HepG2 (cell line): ENCODE measurements at regions not wholly inside any gene's neighbourhood (a gene's known extent, or its start where the extent isn't known, plus 50 kb on each side); places are given as distances from the start of the nearest gene placed in this dataset.
A peak's percentile ranks its signal among the peaks of the same experiment; 100 is the strongest.

Source experiments
- CBX2 ChIP-seq, 2 experiments: fragments of 200-600 bp in 1 of 2; sonication (generic); formaldehyde crosslinking in 1 of 2; IDR thresholded peaks; 2 replicates each; pipeline versions ENCODE4 v1.7.0 to v1.8.1; 2018 to 2022; ENCODE audit warnings: low read depth in 2 of 2, low read length in 1 of 2, mild to moderate bottlenecking in 1 of 2, missing genetic modification reagents in 1 of 2
- HNRNPLL ChIP-seq: fragments of 200-400 bp; formaldehyde crosslinking; IDR thresholded peaks from 2 replicates; pipeline ENCODE4 v1.6.1; 2017; ENCODE audit warnings: mild to moderate bottlenecking, low read depth, low read length; ENCODE audit not compliant: poor library complexity, severe bottlenecking
- KMT2A ChIP-seq: sonication (generic); formaldehyde crosslinking; IDR thresholded peaks from 2 replicates; pipeline ENCODE4 v1.4.0; 2020; ENCODE audit warnings: missing genetic modification reagents
- KMT2B ChIP-seq: IDR thresholded peaks from 2 replicates; pipeline ENCODE4 v1.6.1; 2016; ENCODE audit warnings: missing genetic modification reagents, missing compliant biosample characterization
- MZF1 ChIP-seq: sonication (generic); formaldehyde crosslinking; IDR thresholded peaks from 2 replicates; pipeline ENCODE4 v1.8.1; 2023; ENCODE audit warnings: mild to moderate bottlenecking, missing genetic modification reagents, borderline replicate concordance
- NR2F6 ChIP-seq, 2 experiments: IDR thresholded peaks; 2 replicates each; pipeline ENCODE4 v1.6.1; 2016; ENCODE audit warnings: antibody characterized with exemption in 1 of 2, mild to moderate bottlenecking in 1 of 2
- PTBP1 ChIP-seq: fragments of 200-400 bp; formaldehyde crosslinking; IDR thresholded peaks from 2 replicates; pipeline ENCODE4 v1.6.1; 2018; ENCODE audit warnings: low read length, low read depth; ENCODE audit not compliant: poor library complexity, severe bottlenecking
- RAD21 ChIP-seq: fragments of 450-650 bp; formaldehyde crosslinking; IDR thresholded peaks from 2 replicates; pipeline ENCODE4 v1.5.0; 2020; ENCODE audit warnings: mild to moderate bottlenecking
- RNF2 ChIP-seq: fragments of 450-650 bp; conservative IDR thresholded peaks from 2 replicates; pipeline ENCODE4 v1.6.1; 2016; ENCODE audit warnings: low read depth
- STAG1 ChIP-seq: sonication (generic); formaldehyde crosslinking; IDR thresholded peaks from 2 replicates; pipeline ENCODE4 v1.4.0; 2020; ENCODE audit warnings: missing genetic modification reagents
- ZBTB7A ChIP-seq: sonication (generic); formaldehyde crosslinking; IDR thresholded peaks from 2 replicates; pipeline ENCODE4 v1.8.0; 2022; ENCODE audit warnings: mild to moderate bottlenecking, missing genetic modification reagents
- ZNF343 ChIP-seq: sonication (generic); formaldehyde crosslinking; IDR thresholded peaks from 2 replicates; pipeline ENCODE4 v1.4.0; 2020; ENCODE audit warnings: mild to moderate bottlenecking, missing genetic modification reagents
- ZNF354B ChIP-seq: sonication (generic); formaldehyde crosslinking; IDR thresholded peaks from 2 replicates; pipeline ENCODE4 v1.8.0; 2022; ENCODE audit warnings: mild to moderate bottlenecking, missing genetic modification reagents
- ZNF44 ChIP-seq: sonication (generic); formaldehyde crosslinking; IDR thresholded peaks from 2 replicates; pipeline ENCODE4 v1.5.1; 2020; ENCODE audit warnings: mild to moderate bottlenecking, missing genetic modification reagents
- ZNF772 ChIP-seq: sonication (generic); formaldehyde crosslinking; IDR thresholded peaks from 2 replicates; pipeline ENCODE4 v1.5.0; 2020; ENCODE audit warnings: mild to moderate bottlenecking, missing genetic modification reagents
- ZNF891 ChIP-seq: sonication (generic); formaldehyde crosslinking; IDR thresholded peaks from 2 replicates; pipeline ENCODE4 v1.5.0; 2020; ENCODE audit warnings: mild to moderate bottlenecking, missing genetic modification reagents
- TF ChIP-seq, protein P1 (sequence below): sonication (generic); formaldehyde crosslinking; IDR thresholded peaks from 2 replicates; pipeline ENCODE4 v1.4.0; 2020; ENCODE audit warnings: missing genetic modification reagents
- TF ChIP-seq, protein P2 (sequence below): fragments of 450-650 bp; IDR thresholded peaks from 2 replicates; pipeline ENCODE4 v1.6.1; 2016
- TF ChIP-seq, protein P3 (sequence below), 2 experiments: sonication (generic) in 1 of 2; formaldehyde crosslinking in 1 of 2; IDR thresholded peaks; 2 replicates each; pipeline versions ENCODE4 v1.4.0 to v1.6.1; 2018 to 2020; ENCODE audit warnings: missing genetic modification reagents in 2 of 2, borderline replicate concordance in 1 of 2, low read depth in 1 of 2, mild to moderate bottlenecking in 1 of 2, missing biosample characterization in 1 of 2
- TF ChIP-seq, protein P4 (sequence below): IDR thresholded peaks from 2 replicates; pipeline ENCODE4 v1.6.1; 2016; ENCODE audit warnings: control low read depth
- TF ChIP-seq, protein P5 (sequence below): sonication (generic); formaldehyde crosslinking; IDR thresholded peaks from 2 replicates; pipeline ENCODE4 v1.4.0; 2020; ENCODE audit warnings: missing genetic modification reagents

DNA sequence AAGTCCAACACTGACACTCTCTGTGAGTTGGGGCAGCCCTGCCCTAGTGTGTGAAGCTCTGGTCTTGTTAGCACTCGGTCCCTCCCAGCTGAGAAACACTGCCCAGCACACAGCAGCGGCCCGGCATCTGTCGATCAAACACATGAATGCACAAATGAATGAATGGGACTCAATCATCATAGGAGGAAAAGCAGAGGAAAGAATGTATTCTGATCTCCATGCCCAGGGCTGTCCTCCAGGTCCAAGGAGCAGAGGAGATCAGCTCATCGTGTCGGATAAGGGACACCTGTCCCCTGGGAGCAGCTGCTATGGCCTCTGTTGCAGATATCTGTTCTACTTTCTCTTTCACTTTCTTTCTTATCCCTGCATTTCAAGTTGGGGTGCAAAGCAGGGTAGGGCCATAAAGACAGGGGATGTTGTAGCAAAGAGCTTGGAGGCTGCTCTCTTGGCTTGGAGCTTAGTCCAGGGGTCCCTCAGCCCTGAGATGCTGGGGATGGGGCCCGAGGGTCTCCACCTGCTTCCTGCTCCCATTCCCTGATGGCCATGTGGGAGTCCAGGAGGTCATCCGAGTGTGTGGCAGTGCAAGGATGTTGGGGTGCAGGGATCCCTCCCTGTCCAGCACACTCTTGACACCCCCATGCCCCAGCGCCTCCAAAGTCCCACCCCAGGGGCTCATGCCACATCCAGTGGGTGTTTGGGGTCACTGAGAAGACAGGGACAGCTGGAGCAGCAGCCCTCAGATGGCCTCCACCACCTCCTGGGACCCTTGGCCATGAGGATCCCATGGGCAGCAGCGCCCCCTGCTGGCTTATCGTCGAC lies 88.2 kb downstream of the IRF8 start (continued):
- TF ChIP-seq, protein P1, sequence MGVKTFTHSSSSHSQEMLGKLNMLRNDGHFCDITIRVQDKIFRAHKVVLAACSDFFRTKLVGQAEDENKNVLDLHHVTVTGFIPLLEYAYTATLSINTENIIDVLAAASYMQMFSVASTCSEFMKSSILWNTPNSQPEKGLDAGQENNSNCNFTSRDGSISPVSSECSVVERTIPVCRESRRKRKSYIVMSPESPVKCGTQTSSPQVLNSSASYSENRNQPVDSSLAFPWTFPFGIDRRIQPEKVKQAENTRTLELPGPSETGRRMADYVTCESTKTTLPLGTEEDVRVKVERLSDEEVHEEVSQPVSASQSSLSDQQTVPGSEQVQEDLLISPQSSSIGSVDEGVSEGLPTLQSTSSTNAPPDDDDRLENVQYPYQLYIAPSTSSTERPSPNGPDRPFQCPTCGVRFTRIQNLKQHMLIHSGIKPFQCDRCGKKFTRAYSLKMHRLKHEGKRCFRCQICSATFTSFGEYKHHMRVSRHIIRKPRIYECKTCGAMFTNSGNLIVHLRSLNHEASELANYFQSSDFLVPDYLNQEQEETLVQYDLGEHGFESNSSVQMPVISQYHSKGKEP (CRISPR knock-in tag), result no peak
- no peak for TF ChIP-seq RNF2
- TF ChIP-seq ZNF343 (CRISPR knock-in tag), result no peak
- TF ChIP-seq ZNF44, result no peak
- TF ChIP-seq PTBP1, result no peak
- TF ChIP-seq NR2F6 (IDR thresholded peaks at IDR 0.05), result no peak
- TF ChIP-seq NR2F6 (CRISPR knock-in tag; IDR thresholded peaks at IDR 0.05), result no peak
- TF ChIP-seq, protein P2, sequence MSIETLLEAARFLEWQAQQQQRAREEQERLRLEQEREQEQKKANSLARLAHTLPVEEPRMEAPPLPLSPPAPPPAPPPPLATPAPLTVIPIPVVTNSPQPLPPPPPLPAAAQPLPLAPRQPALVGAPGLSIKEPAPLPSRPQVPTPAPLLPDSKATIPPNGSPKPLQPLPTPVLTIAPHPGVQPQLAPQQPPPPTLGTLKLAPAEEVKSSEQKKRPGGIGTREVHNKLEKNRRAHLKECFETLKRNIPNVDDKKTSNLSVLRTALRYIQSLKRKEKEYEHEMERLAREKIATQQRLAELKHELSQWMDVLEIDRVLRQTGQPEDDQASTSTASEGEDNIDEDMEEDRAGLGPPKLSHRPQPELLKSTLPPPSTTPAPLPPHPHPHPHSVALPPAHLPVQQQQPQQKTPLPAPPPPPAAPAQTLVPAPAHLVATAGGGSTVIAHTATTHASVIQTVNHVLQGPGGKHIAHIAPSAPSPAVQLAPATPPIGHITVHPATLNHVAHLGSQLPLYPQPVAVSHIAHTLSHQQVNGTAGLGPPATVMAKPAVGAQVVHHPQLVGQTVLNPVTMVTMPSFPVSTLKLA, result peak; percentile 53; the same call in 1 of the 2 replicates
- no peak for TF ChIP-seq MZF1 (CRISPR knock-in tag)
- peak; percentile 54; the same call in 1 of the 2 replicates for TF ChIP-seq ZNF891 (CRISPR knock-in tag)
- peak; percentile 70 for TF ChIP-seq RAD21 (CRISPR knock-in tag)
- TF ChIP-seq HNRNPLL, result no peak
- TF ChIP-seq, protein P3, sequence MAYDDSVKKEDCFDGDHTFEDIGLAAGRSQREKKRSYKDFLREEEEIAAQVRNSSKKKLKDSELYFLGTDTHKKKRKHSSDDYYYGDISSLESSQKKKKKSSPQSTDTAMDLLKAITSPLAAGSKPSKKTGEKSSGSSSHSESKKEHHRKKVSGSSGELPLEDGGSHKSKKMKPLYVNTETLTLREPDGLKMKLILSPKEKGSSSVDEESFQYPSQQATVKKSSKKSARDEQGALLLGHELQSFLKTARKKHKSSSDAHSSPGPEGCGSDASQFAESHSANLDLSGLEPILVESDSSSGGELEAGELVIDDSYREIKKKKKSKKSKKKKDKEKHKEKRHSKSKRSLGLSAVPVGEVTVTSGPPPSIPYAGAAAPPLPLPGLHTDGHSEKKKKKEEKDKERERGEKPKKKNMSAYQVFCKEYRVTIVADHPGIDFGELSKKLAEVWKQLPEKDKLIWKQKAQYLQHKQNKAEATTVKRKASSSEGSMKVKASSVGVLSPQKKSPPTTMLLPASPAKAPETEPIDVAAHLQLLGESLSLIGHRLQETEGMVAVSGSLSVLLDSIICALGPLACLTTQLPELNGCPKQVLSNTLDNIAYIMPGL (CRISPR knock-in tag; IDR thresholded peaks at IDR 0.05; ENCODE audit: borderline replicate concordance in 1 of 2, low read depth in 1 of 2), result 0 out of 4 replicates have a peak, but pooled peaks of 1 of the 2 experiments have one; percentile 25
- no peak for TF ChIP-seq CBX2 (IDR thresholded peaks at IDR 0.05; ENCODE audit: low read depth, low read length)
- TF ChIP-seq CBX2 (CRISPR knock-in tag; IDR thresholded peaks at IDR 0.05; ENCODE audit: low read depth), result no peak
- no peak for TF ChIP-seq KMT2A (CRISPR knock-in tag)
- TF ChIP-seq ZBTB7A (CRISPR knock-in tag), result 0 out of 2 replicates have a peak, but pooled peaks have one; percentile 21
- TF ChIP-seq, protein P4, sequence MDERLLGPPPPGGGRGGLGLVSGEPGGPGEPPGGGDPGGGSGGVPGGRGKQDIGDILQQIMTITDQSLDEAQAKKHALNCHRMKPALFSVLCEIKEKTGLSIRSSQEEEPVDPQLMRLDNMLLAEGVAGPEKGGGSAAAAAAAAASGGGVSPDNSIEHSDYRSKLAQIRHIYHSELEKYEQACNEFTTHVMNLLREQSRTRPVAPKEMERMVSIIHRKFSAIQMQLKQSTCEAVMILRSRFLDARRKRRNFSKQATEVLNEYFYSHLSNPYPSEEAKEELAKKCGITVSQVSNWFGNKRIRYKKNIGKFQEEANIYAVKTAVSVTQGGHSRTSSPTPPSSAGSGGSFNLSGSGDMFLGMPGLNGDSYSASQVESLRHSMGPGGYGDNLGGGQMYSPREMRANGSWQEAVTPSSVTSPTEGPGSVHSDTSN (CRISPR knock-in tag), result no peak
- TF ChIP-seq STAG1, result peak; percentile 66
- TF ChIP-seq, protein P5, sequence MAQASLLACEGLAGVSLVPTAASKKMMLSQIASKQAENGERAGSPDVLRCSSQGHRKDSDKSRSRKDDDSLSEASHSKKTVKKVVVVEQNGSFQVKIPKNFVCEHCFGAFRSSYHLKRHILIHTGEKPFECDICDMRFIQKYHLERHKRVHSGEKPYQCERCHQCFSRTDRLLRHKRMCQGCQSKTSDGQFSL (CRISPR knock-in tag), result peak; percentile 96
- no peak for TF ChIP-seq KMT2B (CRISPR knock-in tag)
- no peak for TF ChIP-seq ZNF354B
- TF ChIP-seq ZNF772 (CRISPR knock-in tag), result no peak
